HG03460 (cell line): ENCODE measurements at regions not wholly inside any gene's neighbourhood (a gene's known extent, or its start where the extent isn't known, plus 50 kb on each side); places are given as distances from the start of the nearest gene placed in this dataset.

Experiments used
- ATAC-seq: cut with Tn5 transposase; IDR thresholded peaks from one replicate; pipeline ENCODE4 v1.9.1; 2021; ENCODE audit not compliant: unreplicated experiment

- no peak for ATAC-seq
Measured at GRCh38 chr7:84256571-84256971, 62.0 kb upstream of the SEMA3A start.

GRCh38 chr7:84251277-84251781 lies 56.7 kb upstream of the SEMA3A start:
- no peak for ATAC-seq

GRCh38 chr7:84250452-84250851 lies 55.9 kb upstream of the SEMA3A start:
- no peak for ATAC-seq

- ATAC-seq: no peak
Measured at GRCh38 chr7:84249656-84250055, 55.1 kb upstream of the SEMA3A start.

GRCh38 chr7:84248843-84249242 lies 54.3 kb upstream of the SEMA3A start:
- ATAC-seq: no peak

GRCh38 chr7:84248267-84248666 lies 53.7 kb upstream of the SEMA3A start:
- no peak for ATAC-seq

GRCh38 chr7:84247591-84247990 lies 53.0 kb upstream of the SEMA3A start:
- no peak for ATAC-seq

GRCh38 chr7:84245835-84246234 lies 51.2 kb upstream of the SEMA3A start:
- no peak for ATAC-seq
